Trophoblast cell (in vitro differentiated cells and primary cell): ENCODE measurements at regions not wholly inside any gene's neighbourhood (a gene's known extent, or its start where the extent isn't known, plus 50 kb on each side); places are given as distances from the start of the nearest gene placed in this dataset.

Experiments
- DNase-seq, 2 donors: peaks; one replicate each; pipeline ENCODE4 v3.0.0-alpha.2; 2016
- H2AFZ ChIP-seq: 2 replicates; pipeline ENCODE4 v1.6.1; 2013; ENCODE audit warnings: low read length, moderate library complexity, mild to moderate bottlenecking; ENCODE audit not compliant: insufficient read depth, poor library complexity
- H2AK5ac ChIP-seq: 2 replicates; pipeline ENCODE4 v1.6.1; 2013; ENCODE audit warnings: mild to moderate bottlenecking, low read length
- H2BK120ac ChIP-seq: 2 replicates; pipeline ENCODE4 v1.6.1; 2013; ENCODE audit warnings: low read length, mild to moderate bottlenecking, moderate library complexity; ENCODE audit not compliant: insufficient read depth, poor library complexity
- H2BK12ac ChIP-seq: 2 replicates; pipeline ENCODE4 v1.6.1; 2013; ENCODE audit warnings: mild to moderate bottlenecking, low read length, moderate library complexity
- H2BK5ac ChIP-seq: 2 replicates; pipeline ENCODE4 v1.6.1; 2013; ENCODE audit warnings: low read length, low read depth, moderate library complexity, mild to moderate bottlenecking; ENCODE audit not compliant: poor library complexity
- H3K14ac ChIP-seq: 2 replicates; pipeline ENCODE4 v1.6.1; 2013; ENCODE audit warnings: mild to moderate bottlenecking, low read length
- H3K18ac ChIP-seq: 2 replicates; pipeline ENCODE4 v1.6.1; 2013; ENCODE audit warnings: mild to moderate bottlenecking, low read length
- H3K23ac ChIP-seq: 2 replicates; pipeline ENCODE4 v1.6.1; 2013; ENCODE audit warnings: low read length
- H3K27ac ChIP-seq: 2 replicates; pipeline ENCODE4 v1.5.1; 2013; ENCODE audit warnings: low read depth, mild to moderate bottlenecking, inconsistent platforms, low read length, moderate library complexity
- H3K27me3 ChIP-seq: 2 replicates; pipeline ENCODE4 v1.6.1; 2013; ENCODE audit warnings: inconsistent platforms, mild to moderate bottlenecking, low read length, moderate library complexity; ENCODE audit not compliant: insufficient read depth
- H3K36me3 ChIP-seq, 2 experiments: 1 replicate in 1 of 2; 2 replicates in 1 of 2; pipeline ENCODE4 v1.6.1; 2013; ENCODE audit warnings: low read length in 2 of 2, mild to moderate bottlenecking in 2 of 2, moderate library complexity in 1 of 2; ENCODE audit not compliant: insufficient read depth in 2 of 2, control insufficient read depth in 1 of 2
- H3K4ac ChIP-seq: 2 replicates; pipeline ENCODE4 v1.6.1; 2013; ENCODE audit warnings: low read depth, mild to moderate bottlenecking, low read length, moderate library complexity
- H3K4me1 ChIP-seq, 2 experiments: 1 replicate in 1 of 2; 2 replicates in 1 of 2; pipeline ENCODE4 v1.6.1; 2013; ENCODE audit warnings: low read length in 2 of 2, mild to moderate bottlenecking in 2 of 2, moderate library complexity in 1 of 2; ENCODE audit not compliant: insufficient read depth in 2 of 2, control insufficient read depth in 1 of 2
- H3K4me2 ChIP-seq: 2 replicates; pipeline ENCODE4 v1.6.1; 2013; ENCODE audit warnings: inconsistent platforms, mild to moderate bottlenecking, low read length, moderate library complexity
- H3K4me3 ChIP-seq: 2 replicates; pipeline ENCODE4 v1.5.1; 2013; ENCODE audit warnings: mild to moderate bottlenecking, low read depth, low read length, inconsistent platforms
- H3K79me1 ChIP-seq: one replicate; pipeline ENCODE4 v1.6.1; 2013; ENCODE audit warnings: low read length
- H3K79me2 ChIP-seq: 2 replicates; pipeline ENCODE4 v1.6.1; 2013; ENCODE audit warnings: low read length, mild to moderate bottlenecking; ENCODE audit not compliant: control insufficient read depth, insufficient read depth, poor library complexity
- H3K9ac ChIP-seq: 2 replicates; pipeline ENCODE4 v1.6.1; 2013; ENCODE audit warnings: mild to moderate bottlenecking, low read length
- H3K9me3 ChIP-seq: 2 replicates; pipeline ENCODE4 v1.6.1; 2013; ENCODE audit warnings: low read depth, mild to moderate bottlenecking, control low read depth, inconsistent platforms, low read length; ENCODE audit not compliant: insufficient read depth
- H4K12ac ChIP-seq: 2 replicates; pipeline ENCODE4 v1.6.1; 2013; ENCODE audit warnings: low read depth, mild to moderate bottlenecking, low read length, moderate library complexity
- H4K8ac ChIP-seq: 2 replicates; pipeline ENCODE4 v1.6.1; 2013; ENCODE audit warnings: low read depth, mild to moderate bottlenecking, low read length, moderate library complexity
- H4K91ac ChIP-seq: one replicate; pipeline ENCODE4 v1.6.1; 2013; ENCODE audit warnings: low read depth, mild to moderate bottlenecking, low read length, moderate library complexity
- WGBS: extraction: QIAGEN DNeasy Blood & Tissue Kit; methylation state at CpG from one replicate; pipeline ENCODE4 v1.1.7; 2013; ENCODE audit warnings: missing lambda C conversion rate; ENCODE audit not compliant: insufficient read length, insufficient coverage; ENCODE audit errors: extremely low coverage; 5-methylcytosine and 5-hydroxymethylcytosine counted together

DNA sequence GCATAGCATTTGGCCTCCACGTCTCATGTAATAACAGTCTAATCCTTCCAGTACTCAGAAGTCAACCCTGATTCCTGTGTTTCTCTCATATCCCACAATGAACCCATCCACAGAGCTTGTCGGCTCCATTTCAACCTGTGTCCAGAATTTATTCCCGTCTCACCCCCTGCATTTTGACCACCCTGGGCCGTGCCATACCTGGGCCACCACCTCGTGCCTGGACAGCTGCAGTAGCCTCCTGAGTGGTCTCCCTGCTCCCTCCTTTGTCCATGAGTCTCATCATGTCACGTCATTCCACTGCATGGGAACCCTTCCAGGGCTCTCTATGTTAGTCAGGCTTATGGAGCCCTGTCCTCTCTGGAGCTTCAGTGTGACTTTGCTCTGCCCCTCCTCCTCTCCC is 670.6 kb downstream of the PTPRU start:
- Histone ChIP-seq H3K27ac (no peak overlapping the region), H3K14ac (no peak overlapping the region), H4K8ac (no peak overlapping the region), H3K27me3 (no peaks in the 10 kb centered on the region), H2AK5ac (no peak overlapping the region), H2BK5ac (no peak overlapping the region), H2BK12ac (no peak overlapping the region), H4K12ac (no peak overlapping the region), H3K4me3 (no peak overlapping the region), H4K91ac (no peak overlapping the region), H3K79me1 (no peaks in the 10 kb centered on the region), H3K9me3 (no peaks in the 10 kb centered on the region), H3K4me2 (no peak overlapping the region), H2BK120ac (no peak overlapping the region), H2AFZ (no peak overlapping the region), H3K4ac (no peak overlapping the region), H3K4me1 (no peaks in the 10 kb centered on the region), H3K79me2 (no peaks in the 10 kb centered on the region), H3K36me3 (no peaks in the 10 kb centered on the region), H3K18ac (no peak overlapping the region), H3K9ac (no peak overlapping the region), H3K23ac (no peak overlapping the region)
- no CpG with 5 or more reads among the region's 6 CpGs for WGBS
- no peak for DNase-seq

DNA sequence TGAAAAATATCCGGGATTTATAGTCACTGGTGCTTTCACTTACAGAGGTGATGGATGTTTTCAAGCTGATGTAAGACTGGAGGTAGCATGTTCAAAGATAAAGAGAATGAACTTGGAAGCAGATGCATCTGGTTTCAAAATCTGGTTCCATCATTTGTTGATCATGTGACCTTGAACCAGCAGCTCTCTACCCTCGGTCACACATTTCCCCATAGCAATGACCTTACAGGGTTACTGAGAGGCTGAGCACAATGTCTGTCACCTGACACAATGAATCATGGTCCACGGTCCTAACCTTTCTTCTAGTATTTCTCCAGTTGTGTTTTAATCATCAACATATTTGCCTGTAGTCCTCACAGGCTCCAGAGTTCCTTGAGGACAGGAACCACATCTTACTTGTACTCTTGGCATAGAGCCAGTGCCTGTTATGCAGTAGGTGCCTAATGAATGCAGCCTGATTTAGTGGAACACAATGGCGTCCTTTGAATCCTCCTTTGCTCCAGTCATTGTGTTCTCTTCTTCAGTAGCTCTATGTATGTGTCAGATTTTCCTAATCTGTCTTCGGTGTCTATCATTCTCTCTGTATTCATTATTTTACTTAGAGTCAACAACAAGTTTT is 667.3 kb downstream of the PTPRU start:
- no peaks in the 10 kb centered on the region for H3K4me1 ChIP-seq
- no peak overlapping the region for H2BK12ac ChIP-seq
- H4K12ac ChIP-seq: no peak overlapping the region
- no peak overlapping the region for H3K27ac ChIP-seq
- H3K23ac ChIP-seq: no peak overlapping the region
- no peak overlapping the region for H3K18ac ChIP-seq
- no peaks in the 10 kb centered on the region for H3K79me2 ChIP-seq
- no peak overlapping the region for H4K91ac ChIP-seq
- WGBS: no CpG with 5 or more reads among the region's 5 CpGs
- H3K9ac ChIP-seq: no peak overlapping the region
- no peak overlapping the region for H2AFZ ChIP-seq
- H3K14ac ChIP-seq: no peak overlapping the region
- H3K9me3 ChIP-seq: no peaks in the 10 kb centered on the region
- no peaks in the 10 kb centered on the region for H3K36me3 ChIP-seq
- no peak overlapping the region for H4K8ac ChIP-seq
- no peak for DNase-seq
- no peaks in the 10 kb centered on the region for H3K27me3 ChIP-seq
- no peak overlapping the region for H2BK120ac ChIP-seq
- H3K4ac ChIP-seq: no peak overlapping the region
- no peak overlapping the region for H2BK5ac ChIP-seq
- no peak overlapping the region for H2AK5ac ChIP-seq
- H3K79me1 ChIP-seq: no peaks in the 10 kb centered on the region
- H3K4me2 ChIP-seq: no peak overlapping the region
- H3K4me3 ChIP-seq: no peak overlapping the region

DNA sequence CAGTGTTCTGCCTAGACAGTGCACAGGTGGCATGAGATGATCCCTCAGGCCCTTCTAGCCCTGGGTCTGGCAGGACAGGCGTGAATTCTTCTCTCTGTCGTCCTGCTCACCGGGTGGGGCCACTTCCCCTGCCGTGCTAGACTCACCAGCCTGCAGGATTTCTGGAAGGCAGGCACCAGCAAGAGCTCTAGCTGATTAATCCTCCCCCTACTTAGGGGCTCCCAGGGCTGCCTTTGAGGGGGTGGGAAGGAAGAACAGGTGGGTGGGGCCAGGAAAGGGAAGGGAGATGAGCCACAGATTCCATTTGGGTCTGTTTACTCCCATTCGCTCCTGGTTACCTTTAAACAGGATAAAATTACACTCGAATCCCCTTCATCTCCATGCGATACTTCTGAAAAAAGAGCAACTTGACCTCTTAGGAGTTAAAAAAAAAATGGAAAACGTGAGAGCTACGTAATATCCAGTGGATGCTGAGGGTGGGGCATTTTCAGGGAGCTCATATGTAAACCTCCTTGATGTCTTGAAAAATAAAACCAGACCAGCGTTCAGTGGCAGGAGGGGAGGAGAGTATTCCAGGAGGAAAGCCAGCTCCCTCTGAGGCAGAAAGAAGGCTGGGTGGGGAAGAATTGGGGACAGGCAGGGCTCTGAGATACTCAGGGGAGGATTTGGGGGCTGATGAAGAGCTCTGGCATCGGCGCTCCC is 665.5 kb downstream of the PTPRU start:
- no peaks in the 10 kb centered on the region for H3K36me3 ChIP-seq
- no peak overlapping the region for H4K91ac ChIP-seq
- no peak overlapping the region for H3K9ac ChIP-seq
- H2BK12ac ChIP-seq: no peak overlapping the region
- H3K27me3 ChIP-seq: no peaks in the 10 kb centered on the region
- no peak overlapping the region for H3K4ac ChIP-seq
- WGBS: no CpG with 5 or more reads among the region's 12 CpGs
- H4K12ac ChIP-seq: peak overlapping the region; percentile 27
- H3K27ac ChIP-seq: no peak overlapping the region
- no peak overlapping the region for H2BK120ac ChIP-seq
- H3K18ac ChIP-seq: no peak overlapping the region
- DNase-seq: no peak
- no peaks in the 10 kb centered on the region for H3K9me3 ChIP-seq
- H3K23ac ChIP-seq: no peak overlapping the region
- no peak overlapping the region for H4K8ac ChIP-seq
- no peaks in the 10 kb centered on the region for H3K79me1 ChIP-seq
- no peaks in the 10 kb centered on the region for H3K79me2 ChIP-seq
- no peak overlapping the region for H3K14ac ChIP-seq
- no peak overlapping the region for H2BK5ac ChIP-seq
- H3K4me1 ChIP-seq: no peaks in the 10 kb centered on the region
- no peak overlapping the region for H3K4me2 ChIP-seq
- no peak overlapping the region for H3K4me3 ChIP-seq
- H2AFZ ChIP-seq: no peak overlapping the region
- H2AK5ac ChIP-seq: no peak overlapping the region

DNA sequence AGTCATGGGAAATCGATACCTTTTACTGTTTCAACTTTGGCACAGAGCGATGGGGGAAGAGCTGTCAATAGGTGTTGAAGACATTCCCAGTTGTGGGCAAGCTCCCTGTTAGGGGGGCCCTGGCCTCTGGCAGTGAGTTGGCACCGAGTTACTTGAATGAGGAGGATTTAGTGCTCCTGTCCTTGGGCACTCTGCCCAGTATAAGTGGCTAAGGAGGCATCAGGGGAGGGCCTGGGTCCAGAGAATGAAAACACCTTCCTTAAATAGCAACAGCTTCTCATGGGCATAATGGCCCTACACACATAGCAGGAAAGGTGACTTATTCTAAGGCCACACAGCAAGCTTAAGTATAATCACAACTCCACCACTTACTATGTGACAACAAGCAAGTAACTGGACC is 664.4 kb downstream of the PTPRU start:
- Histone ChIP-seq H3K4ac (no peak overlapping the region), H3K27ac (no peak overlapping the region), H3K27me3 (no peaks in the 10 kb centered on the region), H3K79me2 (no peaks in the 10 kb centered on the region), H3K18ac (no peak overlapping the region), H2BK12ac (no peak overlapping the region), H3K4me1 (no peaks in the 10 kb centered on the region), H4K12ac (no peak overlapping the region), H4K91ac (no peak overlapping the region), H3K36me3 (no peaks in the 10 kb centered on the region), H2BK120ac (no peak overlapping the region), H3K79me1 (no peaks in the 10 kb centered on the region), H2BK5ac (no peak overlapping the region), H4K8ac (no peak overlapping the region), H3K14ac (no peak overlapping the region), H3K9me3 (no peaks in the 10 kb centered on the region), H3K9ac (no peak overlapping the region), H3K23ac (no peak overlapping the region), H3K4me3 (no peak overlapping the region), H2AFZ (no peak overlapping the region), H3K4me2 (no peak overlapping the region), H2AK5ac (no peak overlapping the region)
- no peak for DNase-seq
- no CpG with 5 or more reads among the region's 3 CpGs for WGBS
